ELR (cell line): ENCODE measurements at regions not wholly inside any gene's neighbourhood (a gene's known extent, or its start where the extent isn't known, plus 50 kb on each side); places are given as distances from the start of the nearest gene placed in this dataset.
"Not testable (repeated sequence)": the region's sequence is repeated elsewhere in the genome, so short reads cannot be mapped to it uniquely, and the experiment has no call there.

Experiments
- DNase-seq: peaks from one replicate; pipeline ENCODE4 v3.0.0-alpha.2; 2015; ENCODE audit warnings: low read depth

DNA sequence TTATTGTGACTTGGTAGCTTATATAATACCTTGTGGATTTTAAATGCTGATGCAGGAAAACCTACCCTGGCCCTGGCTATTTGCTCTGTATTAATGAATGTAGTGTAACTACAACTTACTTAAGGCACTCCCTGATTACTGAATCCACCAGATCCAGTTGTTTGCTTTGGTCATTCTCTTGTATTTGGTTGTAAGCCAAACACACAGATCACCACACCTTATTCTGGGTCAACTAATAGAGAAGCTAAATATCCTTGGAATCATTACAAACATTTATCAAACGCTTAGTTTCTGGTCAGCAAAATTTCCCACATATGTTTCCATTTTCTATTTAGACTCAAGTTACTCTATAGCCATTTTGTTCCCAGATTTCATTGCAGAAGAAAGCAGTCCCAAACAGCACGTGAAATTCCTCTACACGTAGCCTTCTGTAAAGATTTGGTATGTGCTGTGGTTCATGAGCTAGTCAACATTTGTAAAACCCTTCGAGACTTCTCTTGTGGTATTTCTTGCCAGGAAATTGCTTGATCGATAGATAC is 322.6 kb downstream of the MEX3B start:
- no peak for DNase-seq

GRCh38 chr15:81716468-81716867 is 329.4 kb downstream of the MEX3B start:
- not testable (repeated sequence) for DNase-seq

- DNase-seq: no peak
These were observed 335.5 kb downstream of the MEX3B start for GRCh38 chr15:81710328-81710727.

- not testable (repeated sequence) for DNase-seq
These were observed 332.9 kb upstream of the TMC3 start for GRCh38 chr15:81706816-81707346.

GRCh38 chr15:81705727-81706126 is 331.7 kb upstream of the TMC3 start:
- DNase-seq: not testable (repeated sequence)

DNA sequence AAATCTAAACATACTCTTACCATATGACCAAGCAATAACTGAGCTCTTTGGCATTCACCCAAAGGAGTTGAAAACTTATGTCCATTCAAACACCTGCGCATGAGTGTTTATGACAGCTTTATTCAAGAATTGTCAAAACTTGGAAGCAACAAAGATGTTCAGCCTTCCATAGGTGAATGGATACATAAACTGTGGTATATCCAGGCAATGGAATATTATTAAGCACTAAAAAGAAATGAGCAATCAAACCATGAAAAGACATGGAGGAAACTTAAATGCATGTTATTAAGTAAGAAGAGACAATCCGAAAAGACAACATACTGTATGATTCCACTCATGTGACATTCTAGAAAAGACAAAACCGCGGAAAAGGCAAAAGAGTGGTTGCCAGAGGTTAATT is 312.0 kb upstream of the TMC3 start:
- DNase-seq: no peak

DNA sequence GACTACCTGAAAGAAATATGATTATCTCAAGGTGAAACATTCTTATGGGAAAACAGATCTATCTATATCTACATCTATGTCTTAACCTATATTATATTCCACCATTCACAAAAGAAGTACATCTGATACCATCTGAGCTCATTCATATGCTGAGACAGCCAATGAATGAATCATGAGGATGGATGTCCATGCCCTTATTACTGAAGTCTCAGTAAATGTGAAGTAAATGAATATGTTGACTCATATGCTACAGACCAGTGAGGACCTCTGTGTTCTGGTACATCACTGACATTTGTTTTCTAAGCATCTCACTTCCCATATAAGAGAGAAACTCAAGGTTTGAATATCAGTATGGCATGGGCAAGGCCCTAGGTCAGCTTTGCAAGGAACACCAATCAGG is 311.2 kb upstream of the TMC3 start:
- no peak for DNase-seq

DNA sequence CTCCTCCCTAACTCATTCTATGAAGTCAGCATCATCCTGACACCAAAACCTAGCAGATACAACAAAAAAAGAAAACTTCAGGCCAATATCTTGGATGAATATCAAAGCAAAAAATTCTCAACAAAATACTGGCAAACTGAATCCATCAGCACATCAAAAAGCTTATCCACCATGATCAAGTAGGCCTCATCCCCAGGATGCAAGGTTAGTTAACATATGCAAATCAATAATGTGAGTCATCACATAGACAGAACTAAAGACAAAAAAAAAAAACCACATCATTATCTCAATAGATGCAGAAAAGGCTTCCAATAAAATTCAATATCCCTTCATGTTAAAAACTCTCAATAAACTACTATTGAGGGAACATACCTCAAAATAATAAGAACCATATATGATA is 306.8 kb upstream of the TMC3 start:
- DNase-seq: no peak

DNA sequence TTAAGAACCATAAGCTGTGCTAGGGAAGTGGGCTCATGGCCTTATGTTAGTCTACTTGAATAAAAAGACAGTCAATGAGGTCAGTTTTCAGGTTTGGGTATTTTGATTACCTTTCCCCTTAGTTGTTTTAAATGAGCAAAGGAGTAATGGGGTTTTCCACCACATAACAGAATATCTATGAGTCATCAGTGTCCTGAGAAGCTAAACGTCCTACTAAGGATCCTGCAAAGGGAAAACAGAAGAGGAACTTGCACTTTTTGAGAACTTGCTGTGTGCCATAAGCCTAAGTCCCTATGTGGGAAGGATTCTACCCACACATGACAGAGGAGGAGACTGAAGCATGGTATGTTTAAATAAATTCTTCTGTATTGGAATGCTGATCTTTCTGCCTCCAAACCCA is 292.8 kb upstream of the TMC3 start:
- DNase-seq: no peak

GRCh38 chr15:81660976-81661375 is 287.0 kb upstream of the TMC3 start:
- no peak for DNase-seq

GRCh38 chr15:81653259-81653658 is 279.2 kb upstream of the TMC3 start:
- no peak for DNase-seq

GRCh38 chr15:81645470-81645869 is 271.5 kb upstream of the TMC3 start:
- DNase-seq: no peak

DNA sequence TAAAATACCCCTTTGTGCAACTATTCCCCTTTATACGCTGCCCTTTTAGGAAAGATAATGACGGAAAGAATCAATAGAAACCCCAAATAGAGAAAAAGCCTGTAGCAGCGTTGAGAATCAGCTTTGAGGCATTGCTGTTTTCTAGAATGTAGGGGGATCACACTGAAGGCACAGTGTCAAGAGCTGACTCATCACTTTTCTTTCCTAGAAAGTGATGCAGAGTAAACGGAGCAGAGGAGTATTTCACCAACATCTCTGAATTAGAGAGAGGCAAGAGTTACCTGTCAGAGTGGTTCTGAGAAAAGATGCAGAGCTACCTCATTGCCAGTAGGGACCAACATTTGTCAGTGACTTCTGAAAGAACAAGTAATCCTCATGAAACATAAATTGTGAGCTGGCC is 269.8 kb upstream of the TMC3 start:
- DNase-seq: no peak

- DNase-seq: no peak
These were observed 268.5 kb upstream of the TMC3 start for GRCh38 chr15:81642451-81642990.

- not testable (repeated sequence) for DNase-seq
These were observed 262.1 kb upstream of the TMC3 start for GRCh38 chr15:81636064-81636463.

DNA sequence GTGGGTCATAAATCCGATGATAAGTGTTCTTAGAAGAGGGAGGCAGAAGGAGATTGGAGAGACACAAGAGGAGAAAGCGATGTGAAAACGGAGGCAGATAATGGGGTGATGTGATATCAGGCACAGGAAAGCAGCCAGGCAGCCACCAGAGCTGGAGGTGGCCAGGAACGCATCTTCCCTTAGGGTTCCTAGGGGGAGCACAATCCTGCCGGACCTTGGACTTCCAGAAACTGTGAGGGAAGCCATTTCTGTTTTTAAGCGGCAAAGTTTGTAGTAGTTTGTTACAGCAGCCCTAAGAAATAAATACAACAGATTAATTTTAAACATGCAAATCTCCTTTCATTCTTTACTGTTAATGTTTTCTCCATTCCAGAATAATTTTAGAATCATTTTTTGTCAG is 259.9 kb upstream of the TMC3 start:
- DNase-seq: no peak

DNA sequence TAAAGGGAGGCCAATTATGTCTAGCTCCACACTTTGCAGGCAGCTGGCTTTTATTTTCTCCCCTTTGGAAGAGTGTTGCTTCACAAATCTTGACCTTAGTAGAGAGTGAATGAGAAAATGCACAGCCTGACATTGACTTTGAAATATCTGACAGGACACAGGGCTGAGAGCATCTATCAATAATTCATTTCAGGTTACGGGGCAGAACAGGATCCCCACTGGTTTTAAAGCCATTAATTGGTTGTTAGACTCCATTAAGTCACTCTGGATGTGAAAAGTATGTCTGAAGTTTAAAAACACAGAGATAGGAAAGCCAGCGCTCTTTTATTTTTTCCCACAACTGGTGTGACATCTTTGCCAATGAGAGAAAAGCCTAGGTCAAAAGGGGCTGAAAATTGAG is 251.9 kb upstream of the TMC3 start:
- no peak for DNase-seq

DNA sequence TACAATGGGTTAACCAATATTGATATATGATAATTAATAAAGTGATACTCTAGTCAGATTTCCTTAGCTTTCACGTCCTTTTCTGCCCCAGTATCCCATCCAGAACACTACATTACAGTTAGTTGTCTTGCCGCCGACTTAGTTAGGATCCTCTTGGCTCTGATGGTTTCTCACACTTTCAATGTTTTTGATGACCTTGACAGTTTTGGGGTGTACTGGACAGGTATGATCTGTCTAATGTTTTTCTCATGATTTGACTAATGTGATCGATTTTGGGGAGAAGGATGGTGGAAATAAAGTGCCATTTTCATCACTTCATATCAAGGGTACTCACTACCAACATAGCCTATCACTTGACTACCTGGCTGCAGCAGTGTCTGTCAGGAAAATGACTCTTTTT is 245.0 kb upstream of the TMC3 start:
- no peak for DNase-seq

DNA sequence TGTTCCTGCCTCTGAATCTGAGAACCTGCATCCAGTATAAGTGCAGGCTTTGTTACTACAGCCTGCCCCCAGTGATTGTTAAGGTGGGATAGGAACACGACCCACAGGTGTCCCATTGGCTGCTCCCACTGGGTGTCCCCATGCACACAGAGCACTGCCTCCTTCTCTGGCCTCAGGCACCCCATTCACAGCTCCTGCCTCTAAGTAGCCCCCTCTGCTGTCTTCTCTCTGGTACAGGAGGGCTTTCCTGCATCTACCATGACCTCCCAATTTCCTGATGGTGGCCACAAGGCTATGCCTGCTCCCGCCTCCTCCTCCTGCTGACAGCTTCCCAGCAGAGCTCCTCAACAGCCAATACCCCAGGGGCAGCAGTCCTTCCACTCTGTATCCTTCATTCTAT is 238.6 kb upstream of the TMC3 start:
- no peak for DNase-seq

DNA sequence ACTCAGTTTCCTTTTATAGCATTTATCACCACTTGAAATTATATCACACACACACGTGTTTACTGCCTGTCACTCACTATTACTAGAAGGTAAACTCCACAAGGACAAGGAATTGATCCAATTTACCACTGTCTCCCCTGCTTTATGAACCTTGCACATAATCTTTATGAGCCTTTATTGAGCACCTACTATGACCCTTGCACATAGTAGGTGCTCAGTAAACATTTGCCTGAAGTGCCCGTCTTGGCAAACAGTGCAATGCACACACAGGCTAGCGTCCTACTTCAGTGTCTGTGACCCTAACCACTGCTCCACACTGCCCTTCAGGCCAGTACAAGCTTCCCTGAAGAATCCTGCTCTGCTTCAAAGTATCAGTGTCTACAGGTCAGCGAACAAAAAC is 237.7 kb upstream of the TMC3 start:
- DNase-seq: no peak

DNA sequence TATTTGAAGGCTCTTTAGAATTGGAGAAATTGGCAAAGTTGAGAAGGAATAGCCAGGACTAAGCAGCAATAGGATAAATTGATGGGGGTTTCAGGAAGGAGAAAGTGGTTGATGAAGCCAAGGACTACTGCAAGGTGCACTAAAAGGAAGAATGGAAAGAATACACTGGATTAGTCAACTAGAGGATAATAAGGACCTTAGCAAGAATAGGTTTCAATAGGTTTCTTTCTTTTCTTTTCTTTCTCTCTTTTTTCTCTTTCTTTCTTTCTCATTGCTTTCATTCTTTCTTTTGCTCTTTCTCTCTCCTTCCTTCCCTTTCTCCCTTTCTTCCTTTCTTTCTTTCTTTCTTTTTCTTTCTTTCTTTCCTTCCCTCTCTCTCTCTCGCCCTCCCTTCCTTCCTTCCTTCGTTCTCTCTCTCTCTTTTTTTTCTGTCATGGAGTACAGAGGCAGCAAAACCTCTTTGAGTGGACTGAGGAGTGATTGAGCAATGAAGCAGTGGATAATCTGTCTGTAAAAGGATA is 234.4 kb upstream of the TMC3 start:
- no peak for DNase-seq

DNA sequence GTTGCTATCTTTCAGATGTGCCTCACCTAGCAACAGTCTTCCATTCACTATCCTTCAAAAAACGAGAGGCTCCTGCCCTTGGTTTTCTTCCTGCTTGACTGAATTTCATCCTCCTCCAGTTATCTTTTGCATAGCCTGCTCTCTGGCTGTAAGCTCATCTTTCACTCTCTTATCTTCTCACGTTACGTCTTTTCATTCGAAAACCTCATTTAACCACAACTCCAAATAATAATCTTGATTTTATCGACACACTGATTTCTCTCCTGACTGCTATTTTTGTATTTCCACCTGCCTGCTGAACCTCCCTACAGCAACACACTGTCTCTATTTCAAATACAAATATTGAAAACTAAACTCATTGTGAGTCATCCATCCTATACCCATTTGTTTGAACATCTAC is 230.7 kb upstream of the TMC3 start:
- no peak for DNase-seq

DNA sequence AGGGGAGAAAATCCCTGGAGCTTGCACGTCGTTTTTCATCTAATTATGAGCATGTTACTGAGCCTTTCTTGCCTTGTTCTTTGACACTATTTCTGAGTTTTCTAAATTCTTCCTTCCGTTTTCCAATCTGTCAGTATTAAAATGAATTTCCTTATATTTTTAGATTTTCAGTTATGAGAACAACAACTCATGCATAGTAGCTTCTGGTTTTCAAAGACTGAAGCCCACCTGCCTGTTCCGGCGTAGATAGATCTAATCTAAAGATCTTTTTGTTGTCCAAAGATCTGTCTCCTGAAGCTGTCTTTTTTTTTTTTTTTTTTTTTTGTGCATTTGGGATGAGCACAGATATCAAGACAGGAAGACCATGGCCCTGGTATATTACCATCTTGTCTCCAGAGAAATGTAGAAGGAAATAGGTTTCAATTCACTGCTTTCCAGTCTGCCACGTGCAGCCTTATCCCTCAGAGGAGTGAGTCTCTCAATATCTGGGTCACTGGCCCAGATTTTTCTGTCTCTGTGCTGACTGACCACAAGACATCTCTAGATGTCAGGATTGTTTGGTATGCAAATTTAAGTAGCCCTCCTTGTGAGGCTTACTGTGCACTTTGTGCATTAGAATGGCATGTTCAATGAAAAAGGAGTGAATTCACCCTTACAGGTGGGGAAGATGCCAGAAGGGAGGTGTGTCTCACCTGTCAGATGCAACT is 222.3 kb upstream of the TMC3 start:
- DNase-seq: no peak

DNA sequence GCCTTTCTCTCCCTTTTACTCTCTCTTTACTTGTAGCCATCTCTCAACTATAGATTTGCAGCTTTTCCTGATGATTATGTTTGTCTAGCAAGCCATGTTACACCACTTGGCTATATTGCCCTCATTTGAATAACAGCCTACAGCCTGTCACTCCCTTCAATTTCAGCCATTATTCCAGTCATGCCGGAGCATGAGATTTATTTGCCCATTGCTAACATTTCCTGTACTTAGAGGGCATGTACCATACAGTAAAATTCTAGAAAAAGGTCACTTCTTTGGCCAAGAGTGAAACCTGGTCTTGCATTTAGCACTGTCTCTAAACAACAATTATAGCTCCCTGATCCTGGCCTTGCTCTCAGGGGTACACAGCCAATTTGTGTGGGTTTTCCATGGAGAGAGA is 221.7 kb upstream of the TMC3 start:
- no peak for DNase-seq
